ENCODE measurements at regions not wholly inside any gene's neighbourhood (a gene's known extent, or its start where the extent isn't known, plus 50 kb on each side); places are given as distances from the start of the nearest gene placed in this dataset.

GRCh38 chr15:46041905-46042304, 407.1 kb downstream of the SQOR start:
- TF ChIP-seq RAD21 (IDR thresholded peaks at IDR 0.05) (no peak), CTCF (IDR thresholded peaks at IDR 0.05; ENCODE audit: low read depth, low read length, missing input control) (no peak), YY1 (IDR thresholded peaks at IDR 0.05) (no peak), NR2F2 (IDR thresholded peaks at IDR 0.05) (no peak), RXRA (IDR thresholded peaks at IDR 0.05) (no peak), ZBTB33 (IDR thresholded peaks at IDR 0.05) (no peak), EGR1 (IDR thresholded peaks at IDR 0.05; ENCODE audit: low read depth in 2 of 2) (no peak), JUND (IDR thresholded peaks at IDR 0.05) (no peak), REST (IDR thresholded peaks at IDR 0.05) (no peak)
